ENCODE measurements at regions not wholly inside any gene's neighbourhood (a gene's known extent, or its start where the extent isn't known, plus 50 kb on each side); places are given as distances from the start of the nearest gene placed in this dataset.
"Not testable (repeated sequence)": the region's sequence is repeated elsewhere in the genome, so short reads cannot be mapped to it uniquely, and the experiment has no call there.

DNA sequence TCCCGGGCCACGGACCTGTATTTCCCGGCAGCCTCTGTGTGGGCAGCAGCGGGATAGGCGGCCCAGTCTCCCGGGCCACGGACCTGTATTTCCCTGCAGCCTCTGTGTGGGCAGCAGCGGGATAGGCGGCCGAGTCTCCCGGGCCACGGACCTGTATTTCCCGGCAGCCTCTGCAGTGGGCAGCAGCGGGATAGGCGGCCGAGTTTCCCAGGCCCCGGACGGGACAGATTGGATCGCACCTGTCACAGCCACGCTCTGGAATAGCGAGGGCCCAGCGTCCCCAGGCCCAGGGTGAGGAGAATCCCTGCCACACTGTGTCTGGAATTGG is 145.9 kb upstream of the PITRM1 start:
- TF ChIP-seq, protein P1, sequence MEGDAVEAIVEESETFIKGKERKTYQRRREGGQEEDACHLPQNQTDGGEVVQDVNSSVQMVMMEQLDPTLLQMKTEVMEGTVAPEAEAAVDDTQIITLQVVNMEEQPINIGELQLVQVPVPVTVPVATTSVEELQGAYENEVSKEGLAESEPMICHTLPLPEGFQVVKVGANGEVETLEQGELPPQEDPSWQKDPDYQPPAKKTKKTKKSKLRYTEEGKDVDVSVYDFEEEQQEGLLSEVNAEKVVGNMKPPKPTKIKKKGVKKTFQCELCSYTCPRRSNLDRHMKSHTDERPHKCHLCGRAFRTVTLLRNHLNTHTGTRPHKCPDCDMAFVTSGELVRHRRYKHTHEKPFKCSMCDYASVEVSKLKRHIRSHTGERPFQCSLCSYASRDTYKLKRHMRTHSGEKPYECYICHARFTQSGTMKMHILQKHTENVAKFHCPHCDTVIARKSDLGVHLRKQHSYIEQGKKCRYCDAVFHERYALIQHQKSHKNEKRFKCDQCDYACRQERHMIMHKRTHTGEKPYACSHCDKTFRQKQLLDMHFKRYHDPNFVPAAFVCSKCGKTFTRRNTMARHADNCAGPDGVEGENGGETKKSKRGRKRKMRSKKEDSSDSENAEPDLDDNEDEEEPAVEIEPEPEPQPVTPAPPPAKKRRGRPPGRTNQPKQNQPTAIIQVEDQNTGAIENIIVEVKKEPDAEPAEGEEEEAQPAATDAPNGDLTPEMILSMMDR (IDR thresholded peaks at IDR 0.05) = not testable (repeated sequence)
- not testable (repeated sequence) for TF ChIP-seq EZH2 (IDR thresholded peaks at IDR 0.05; ENCODE audit: borderline replicate concordance, insufficient read depth, low read depth, low read length, poor library complexity, severe bottlenecking)

Measured in B cell (primary cell).